AG04450 (cell line): ENCODE measurements at regions not wholly inside any gene's neighbourhood (a gene's known extent, or its start where the extent isn't known, plus 50 kb on each side); places are given as distances from the start of the nearest gene placed in this dataset.

ENCODE experiments used
- CTCF ChIA-PET: fragments of 300-600, 350-600 bp; formaldehyde crosslinking; extraction: SDS; loops from one replicate; lab custom pipeline; 2022; ENCODE audit warnings: antibody characterized with exemption, inconsistent platforms; lab: Charles Lee
- POLR2A ChIA-PET: fragments of 350-600 bp; formaldehyde crosslinking; extraction: SDS; loops from one replicate; lab custom pipeline; 2021; ENCODE audit warnings: antibody characterized with exemption, inconsistent platforms; lab: Yijun Ruan, JAX
- DNase-seq: peaks from one replicate; pipeline ENCODE4 v3.0.0-alpha.2; 2011; ENCODE audit warnings: low read depth, low spot score
- H3K27ac ChIP-seq: one replicate; pipeline ENCODE4 v1.5.1; 2012; ENCODE audit warnings: low read depth, low read length, control low read depth
- H3K27me3 ChIP-seq: one replicate; pipeline ENCODE4 v1.6.0; 2012; ENCODE audit warnings: low read length; ENCODE audit not compliant: control insufficient read depth, insufficient read depth
- H3K4me3 ChIP-seq: 2 replicates; pipeline ENCODE4 v1.5.1; 2011; ENCODE audit warnings: mild to moderate bottlenecking, low read depth, low read length, control low read depth
- H3K9me3 ChIP-seq: 2 replicates; pipeline ENCODE4 v1.5.1; 2012; ENCODE audit warnings: low read length; ENCODE audit not compliant: control insufficient read depth, insufficient read depth
- TF ChIP-seq, protein P1 (sequence below): IDR thresholded peaks from 2 replicates; pipeline ENCODE4 v1.5.1; 2011; ENCODE audit warnings: low read depth, low read length, control low read depth, inconsistent platforms

GRCh38 chr14:65804439-65805112 is 392.0 kb downstream of the FUT8 start:
- H3K4me3 ChIP-seq: no peak overlapping the region
- POLR2A ChIA-PET: no interaction called here
- no peak for DNase-seq
- H3K27ac ChIP-seq: no peak overlapping the region
- H3K9me3 ChIP-seq: peaks cover 5% of the 10 kb centered on the region
- TF ChIP-seq, protein P1, sequence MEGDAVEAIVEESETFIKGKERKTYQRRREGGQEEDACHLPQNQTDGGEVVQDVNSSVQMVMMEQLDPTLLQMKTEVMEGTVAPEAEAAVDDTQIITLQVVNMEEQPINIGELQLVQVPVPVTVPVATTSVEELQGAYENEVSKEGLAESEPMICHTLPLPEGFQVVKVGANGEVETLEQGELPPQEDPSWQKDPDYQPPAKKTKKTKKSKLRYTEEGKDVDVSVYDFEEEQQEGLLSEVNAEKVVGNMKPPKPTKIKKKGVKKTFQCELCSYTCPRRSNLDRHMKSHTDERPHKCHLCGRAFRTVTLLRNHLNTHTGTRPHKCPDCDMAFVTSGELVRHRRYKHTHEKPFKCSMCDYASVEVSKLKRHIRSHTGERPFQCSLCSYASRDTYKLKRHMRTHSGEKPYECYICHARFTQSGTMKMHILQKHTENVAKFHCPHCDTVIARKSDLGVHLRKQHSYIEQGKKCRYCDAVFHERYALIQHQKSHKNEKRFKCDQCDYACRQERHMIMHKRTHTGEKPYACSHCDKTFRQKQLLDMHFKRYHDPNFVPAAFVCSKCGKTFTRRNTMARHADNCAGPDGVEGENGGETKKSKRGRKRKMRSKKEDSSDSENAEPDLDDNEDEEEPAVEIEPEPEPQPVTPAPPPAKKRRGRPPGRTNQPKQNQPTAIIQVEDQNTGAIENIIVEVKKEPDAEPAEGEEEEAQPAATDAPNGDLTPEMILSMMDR: no peak
- CTCF ChIA-PET: interaction anchor here (1.4 to 2.1 kb wide), 2 partner anchors 20 to 389 kb away, joined by 5 to 8 read pairs; no protein-coding TSS in a partner anchor
- peaks cover 7% of the 10 kb centered on the region for H3K27me3 ChIP-seq

DNA sequence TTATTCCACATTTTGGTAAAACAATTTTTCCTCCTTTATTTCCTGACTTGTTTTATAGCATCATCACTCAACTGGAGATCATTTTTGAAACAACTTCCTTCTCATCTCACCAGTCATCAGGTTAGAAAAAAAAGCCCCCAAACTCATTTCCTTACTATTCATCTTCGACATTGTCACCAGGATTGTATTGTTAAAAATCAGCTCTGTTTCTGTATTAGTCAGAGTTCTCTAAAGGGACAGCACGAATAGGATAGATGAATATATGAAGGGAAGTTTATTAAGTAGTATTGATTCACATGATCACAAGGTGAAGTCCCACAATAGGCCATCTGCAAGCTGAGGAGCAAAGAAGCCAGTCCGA is 392.6 kb downstream of the FUT8 start:
- no peak for DNase-seq
- Histone ChIP-seq H3K27ac (no peak overlapping the region), H3K9me3 (peaks cover 5% of the 10 kb centered on the region), H3K27me3 (peaks cover 7% of the 10 kb centered on the region), H3K4me3 (no peak overlapping the region)
- CTCF ChIA-PET: interaction anchor here (1.4 to 2.1 kb wide), 2 partner anchors 20 to 390 kb away, joined by 5 to 8 read pairs; no protein-coding TSS in a partner anchor
- POLR2A ChIA-PET: no interaction called here
- TF ChIP-seq, protein P1: no peak

GRCh38 chr14:65808390-65808789 is 395.9 kb downstream of the FUT8 start:
- ChIA-PET CTCF (interaction anchor here (0.9 to 1.1 kb wide), 2 partner anchors 15 to 393 kb away, joined by 3 read pairs; no protein-coding TSS in a partner anchor), POLR2A (no interaction called here)
- Histone ChIP-seq H3K4me3 (no peak overlapping the region), H3K27ac (no peak overlapping the region), H3K27me3 (peaks cover 4% of the 10 kb centered on the region), H3K9me3 (peaks cover 5% of the 10 kb centered on the region)
- TF ChIP-seq, protein P1: no peak
- DNase-seq: no peak

GRCh38 chr14:65810322-65810721 is 397.8 kb downstream of the FUT8 start:
- TF ChIP-seq, protein P1: no peak
- H3K4me3 ChIP-seq: no peak overlapping the region
- no peak overlapping the region for H3K27ac ChIP-seq
- no peak for DNase-seq
- ChIA-PET CTCF (interaction anchor here (1.0 kb wide), 1 partner anchor 15 kb away, joined by 6 read pairs; no protein-coding TSS in a partner anchor), POLR2A (no interaction called here)
- H3K27me3 ChIP-seq: peaks cover 4% of the 10 kb centered on the region
- H3K9me3 ChIP-seq: peaks cover 5% of the 10 kb centered on the region

GRCh38 chr14:65813760-65814384 is 401.3 kb downstream of the FUT8 start:
- TF ChIP-seq, protein P1: no peak
- Histone ChIP-seq H3K9me3 (no peaks in the 10 kb centered on the region; the same call in 1 of the 2 replicates), H3K27ac (no peak overlapping the region), H3K4me3 (no peak overlapping the region), H3K27me3 (peaks cover 5% of the 10 kb centered on the region)
- ChIA-PET POLR2A (no interaction called here), CTCF (no interaction called here)
- DNase-seq: no peak
